NB4 (cell line): ENCODE measurements at regions not wholly inside any gene's neighbourhood (a gene's known extent, or its start where the extent isn't known, plus 50 kb on each side); places are given as distances from the start of the nearest gene placed in this dataset.

Source experiments
- DNase-seq: peaks from one replicate; pipeline ENCODE4 v3.0.0; 2010; ENCODE audit warnings: low read depth
- H3K4me3 ChIP-seq: one replicate; pipeline ENCODE4 v1.5.1; 2011; ENCODE audit warnings: mild to moderate bottlenecking, low read depth, low read length, moderate library complexity
- CTCF ChIP-seq: IDR thresholded peaks from one replicate; pipeline ENCODE4 v1.5.1; 2012; ENCODE audit warnings: low read depth, low read length
- MAX ChIP-seq: IDR thresholded peaks from 2 replicates; pipeline ENCODE4 v1.6.1; 2011; ENCODE audit warnings: low read depth, low read length
- MYC ChIP-seq: IDR thresholded peaks from 2 replicates; pipeline ENCODE4 v1.6.1; 2011; ENCODE audit warnings: low read depth, low read length
- POLR2A ChIP-seq: IDR thresholded peaks from 2 replicates; pipeline ENCODE4 v1.6.1; 2011; ENCODE audit warnings: mild to moderate bottlenecking; ENCODE audit not compliant: insufficient read length; ENCODE audit errors: extremely low read depth

GRCh38 chr10:33899578-33900531 lies 565.4 kb upstream of the NRP1 start:
- no peak for TF ChIP-seq POLR2A
- no peak for TF ChIP-seq MAX
- TF ChIP-seq CTCF = no peak
- no peak for TF ChIP-seq MYC
- no peak for DNase-seq
- no peak overlapping the region for H3K4me3 ChIP-seq

GRCh38 chr10:33897291-33897752 lies 562.9 kb upstream of the NRP1 start:
- TF ChIP-seq POLR2A = no peak
- no peak for TF ChIP-seq CTCF
- TF ChIP-seq MYC = no peak
- TF ChIP-seq MAX = no peak
- DNase-seq = no peak
- H3K4me3 ChIP-seq = no peak overlapping the region

- DNase-seq = no peak
- H3K4me3 ChIP-seq = no peak overlapping the region
- TF ChIP-seq MAX (no peak), MYC (no peak), CTCF (no peak), POLR2A (no peak)
Measured at GRCh38 chr10:33893506-33893905, 559.0 kb upstream of the NRP1 start.

- DNase-seq = no peak
Measured at GRCh38 chr10:33889371-33889770, 554.9 kb upstream of the NRP1 start.

GRCh38 chr10:33887188-33887587 lies 552.7 kb upstream of the NRP1 start:
- no peak for TF ChIP-seq CTCF
- TF ChIP-seq MAX = no peak
- TF ChIP-seq POLR2A = no peak
- H3K4me3 ChIP-seq = no peak overlapping the region
- no peak for DNase-seq

More at GRCh38 chr10:33889371-33889770, 554.9 kb upstream of the NRP1 start:
- no peak overlapping the region for H3K4me3 ChIP-seq
- TF ChIP-seq MAX = no peak
- no peak for TF ChIP-seq POLR2A
- TF ChIP-seq MYC = no peak
- no peak for TF ChIP-seq CTCF
